ENCODE measurements at regions not wholly inside any gene's neighbourhood (a gene's known extent, or its start where the extent isn't known, plus 50 kb on each side); places are given as distances from the start of the nearest gene placed in this dataset.

GRCh38 chr12:13805041-13805440 lies 176.4 kb downstream of the GRIN2B start:
- DNase-seq (ENCODE audit: low read depth in 1 of 2, low spot score in 1 of 2) (no peak), ATAC-seq (no peak), FAIRE-seq (no peak)
- Histone ChIP-seq H3K9me3 (no peaks in the 10 kb centered on the region), H3K4me2 (0 out of 3 replicates have a peak overlapping the region, but pooled peaks have one; percentile 16), H3K4me3 (no peak overlapping the region), H3K4me1 (peaks cover 15% of the 10 kb centered on the region), H3K27ac (no peak overlapping the region)
- CTCF ChIA-PET: interaction anchor here (0.7 kb wide), 1 partner anchor 60 kb away, joined by 3 read pairs; no protein-coding TSS in a partner anchor
- TF ChIP-seq RFX5 (IDR thresholded peaks at IDR 0.05): no peak
- no peak for TF ChIP-seq ELK1 (IDR thresholded peaks at IDR 0.05; ENCODE audit: low read depth, low read length)
- TF ChIP-seq EP300 (IDR thresholded peaks at IDR 0.05): no peak
- TF ChIP-seq CBX8 (IDR thresholded peaks at IDR 0.05): no peak
- TF ChIP-seq FOSL2 (IDR thresholded peaks at IDR 0.05): no peak
- TF ChIP-seq FOSL2 (CRISPR knock-in tag; IDR thresholded peaks at IDR 0.05): no peak
- TF ChIP-seq CTCF (IDR thresholded peaks at IDR 0.05): no peak
- TF ChIP-seq PHF8 (IDR thresholded peaks at IDR 0.05; ENCODE audit: borderline replicate concordance, low read depth): no peak
- TF ChIP-seq ZNF302 (CRISPR knock-in tag; IDR thresholded peaks at IDR 0.05): no peak
- no peak for TF ChIP-seq MAFK (IDR thresholded peaks at IDR 0.05; ENCODE audit: partially characterized antibody)
- no peak for TF ChIP-seq JUN (IDR thresholded peaks at IDR 0.05)
- POLR2A ChIA-PET: no interaction called here
- WGBS (ENCODE audit: missing lambda C conversion rate): 39% methylated on average over 3 of the region's 3 CpGs

GRCh38 chr12:13801543-13801942 lies 179.9 kb downstream of the GRIN2B start:
- no peak for DNase-seq (ENCODE audit: low read depth in 1 of 2, low spot score in 1 of 2)
- Histone ChIP-seq H3K4me3 (no peak overlapping the region), H3K4me1 (peaks cover 15% of the 10 kb centered on the region), H3K9me3 (no peaks in the 10 kb centered on the region), H3K4me2 (no peak overlapping the region), H3K27ac (no peak overlapping the region)
- ATAC-seq: no peak
- ChIA-PET POLR2A (no interaction called here), CTCF (interaction anchor here (1.0 kb wide), 1 partner anchor 62 kb away, joined by 3 read pairs; no protein-coding TSS in a partner anchor)
- TF ChIP-seq REST (IDR thresholded peaks at IDR 0.05): peak; percentile 67; the same call in 1 of the 2 replicates
- no peak for TF ChIP-seq RAD21 (conservative IDR thresholded peaks at IDR 0.05 in 1 of 2, IDR thresholded peaks at IDR 0.05 in 1 of 2)
- 61% methylated on average over 3 of the region's 3 CpGs for WGBS (ENCODE audit: missing lambda C conversion rate)
- no peak for FAIRE-seq

GRCh38 chr12:13799574-13799973 lies 181.8 kb downstream of the GRIN2B start:
- FAIRE-seq (no peak), DNase-seq (ENCODE audit: low read depth in 1 of 2, low spot score in 1 of 2) (no peak), ATAC-seq (no peak)
- H3K4me2 ChIP-seq: no peak overlapping the region
- ChIA-PET CTCF (no interaction called here), POLR2A (no interaction called here)
- 67% methylated on average over 3 of the region's 3 CpGs for WGBS (ENCODE audit: missing lambda C conversion rate)
- TF ChIP-seq JUNB (IDR thresholded peaks at IDR 0.05) (no peak), ZNF302 (CRISPR knock-in tag; IDR thresholded peaks at IDR 0.05) (no peak), RARB (CRISPR knock-in tag; IDR thresholded peaks at IDR 0.05) (no peak), KDM5A (IDR thresholded peaks at IDR 0.05) (no peak), MAFK (IDR thresholded peaks at IDR 0.05; ENCODE audit: partially characterized antibody) (no peak), RFX5 (IDR thresholded peaks at IDR 0.05) (no peak), MAZ (IDR thresholded peaks at IDR 0.05; ENCODE audit: borderline replicate concordance, low read depth, low read length) (no peak), PBX3 (IDR thresholded peaks at IDR 0.05) (no peak), MYC (IDR thresholded peaks at IDR 0.05; ENCODE audit: borderline replicate concordance, low read length) (no peak)
- no peaks in the 10 kb centered on the region for H3K9me3 ChIP-seq
- no peak overlapping the region for H3K4me3 ChIP-seq
- peaks cover 6% of the 10 kb centered on the region; the same call in 2 of the 3 replicates for H3K4me1 ChIP-seq
- H3K27ac ChIP-seq: no peak overlapping the region

Measured in A549 (cell line).